Gastrocnemius medialis (tissue), 4 donors: ENCODE measurements at regions not wholly inside any gene's neighbourhood (a gene's known extent, or its start where the extent isn't known, plus 50 kb on each side); places are given as distances from the start of the nearest gene placed in this dataset.

Experiments
- POLR2A ChIP-seq, 2 donors: fragments of 450-650 bp; IDR thresholded peaks; one replicate each; pipeline ENCODE4 v1.6.1; 2017; ENCODE audit warnings: antibody characterized with exemption in 2 of 2, mild to moderate bottlenecking in 2 of 2, moderate library complexity in 2 of 2
- TF ChIP-seq, protein P1 (sequence below), 5 experiments: fragments of 450-650 bp in 3 of 5; fragments of 200-600 bp in 2 of 5; sonication (generic) in 2 of 5; IDR thresholded peaks in 4 of 5; conservative IDR thresholded peaks in 1 of 5; 1 replicate in 4 of 5; 2 replicates in 1 of 5; pipeline ENCODE4 v1.5.1; 2016 to 2019; ENCODE audit warnings: antibody characterized with exemption in 5 of 5, mild to moderate bottlenecking in 3 of 5, moderate library complexity in 3 of 5

GRCh38 chr6:86780923-86781322 lies 156.4 kb upstream of the HTR1E start:
- TF ChIP-seq POLR2A (IDR thresholded peaks at IDR 0.05): no peak
- TF ChIP-seq, protein P1, sequence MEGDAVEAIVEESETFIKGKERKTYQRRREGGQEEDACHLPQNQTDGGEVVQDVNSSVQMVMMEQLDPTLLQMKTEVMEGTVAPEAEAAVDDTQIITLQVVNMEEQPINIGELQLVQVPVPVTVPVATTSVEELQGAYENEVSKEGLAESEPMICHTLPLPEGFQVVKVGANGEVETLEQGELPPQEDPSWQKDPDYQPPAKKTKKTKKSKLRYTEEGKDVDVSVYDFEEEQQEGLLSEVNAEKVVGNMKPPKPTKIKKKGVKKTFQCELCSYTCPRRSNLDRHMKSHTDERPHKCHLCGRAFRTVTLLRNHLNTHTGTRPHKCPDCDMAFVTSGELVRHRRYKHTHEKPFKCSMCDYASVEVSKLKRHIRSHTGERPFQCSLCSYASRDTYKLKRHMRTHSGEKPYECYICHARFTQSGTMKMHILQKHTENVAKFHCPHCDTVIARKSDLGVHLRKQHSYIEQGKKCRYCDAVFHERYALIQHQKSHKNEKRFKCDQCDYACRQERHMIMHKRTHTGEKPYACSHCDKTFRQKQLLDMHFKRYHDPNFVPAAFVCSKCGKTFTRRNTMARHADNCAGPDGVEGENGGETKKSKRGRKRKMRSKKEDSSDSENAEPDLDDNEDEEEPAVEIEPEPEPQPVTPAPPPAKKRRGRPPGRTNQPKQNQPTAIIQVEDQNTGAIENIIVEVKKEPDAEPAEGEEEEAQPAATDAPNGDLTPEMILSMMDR (IDR thresholded peaks at IDR 0.05 in 4 of 5, conservative IDR thresholded peaks at IDR 0.05 in 1 of 5): no peak
